GM13976 (cell line): ENCODE measurements at regions not wholly inside any gene's neighbourhood (a gene's known extent, or its start where the extent isn't known, plus 50 kb on each side); places are given as distances from the start of the nearest gene placed in this dataset.

Source experiments
- DNase-seq: peaks from one replicate; pipeline ENCODE4 v3.0.0; 2012; ENCODE audit warnings: low spot score
- CTCF ChIP-seq: IDR thresholded peaks from 2 replicates; pipeline ENCODE4 v1.5.1; 2012; ENCODE audit warnings: borderline replicate concordance, mild to moderate bottlenecking; ENCODE audit not compliant: insufficient read depth; ENCODE audit errors: extremely low read depth, missing control alignments, control extremely low read depth
- in situ Hi-C: fragments of 300-500 bp; cut with MboI; formaldehyde crosslinking; loops from one replicate; pipeline ENCODE4 v1.12.0; 2022; ENCODE audit warnings: low sequenced_read_pairs, mixed read lengths, inconsistent platforms; ENCODE audit not compliant: unreplicated experiment

GRCh38 chr7:142376356-142376997 lies 118.6 kb upstream of the PRSS58 start:
- TF ChIP-seq CTCF: no peak
- DNase-seq: no peak
- in situ Hi-C loops: no loop called here

GRCh38 chr7:142375710-142376313 lies 118.0 kb upstream of the PRSS58 start:
- TF ChIP-seq CTCF: no peak
- in situ Hi-C loops: no loop called here
- no peak for DNase-seq

GRCh38 chr7:142372727-142373126 lies 114.9 kb upstream of the PRSS58 start:
- no peak for TF ChIP-seq CTCF
- in situ Hi-C loops: no loop called here
- DNase-seq: no peak

- no peak for TF ChIP-seq CTCF
- in situ Hi-C loops: no loop called here
- DNase-seq: no peak
Observed at GRCh38 chr7:142371586-142372377, 113.9 kb upstream of the PRSS58 start.

- no peak for DNase-seq
- no peak for TF ChIP-seq CTCF
- in situ Hi-C loops: no loop called here
Observed at GRCh38 chr7:142365410-142365842, 107.6 kb upstream of the PRSS58 start.

- TF ChIP-seq CTCF: no peak
- in situ Hi-C loops: no loop called here
- DNase-seq: no peak
Observed at GRCh38 chr7:142364551-142364950, 106.7 kb upstream of the PRSS58 start.
